Fibroblast of pulmonary artery (primary cell): ENCODE measurements at regions not wholly inside any gene's neighbourhood (a gene's known extent, or its start where the extent isn't known, plus 50 kb on each side); places are given as distances from the start of the nearest gene placed in this dataset.

ENCODE experiments used
- DNase-seq: peaks from one replicate; pipeline ENCODE4 v3.0.0-alpha.2; 2010; ENCODE audit warnings: low read depth
- H3K4me3 ChIP-seq: replicated peaks from 2 replicates; pipeline ENCODE4 v1.5.1; 2011; ENCODE audit warnings: low read depth, mild to moderate bottlenecking, control low read depth, low read length, moderate library complexity
- CTCF ChIP-seq: IDR thresholded peaks from 2 replicates; pipeline ENCODE4 v1.5.1; 2011; ENCODE audit warnings: mild to moderate bottlenecking, control low read depth, low read length, inconsistent platforms; ENCODE audit errors: missing control alignments

DNA sequence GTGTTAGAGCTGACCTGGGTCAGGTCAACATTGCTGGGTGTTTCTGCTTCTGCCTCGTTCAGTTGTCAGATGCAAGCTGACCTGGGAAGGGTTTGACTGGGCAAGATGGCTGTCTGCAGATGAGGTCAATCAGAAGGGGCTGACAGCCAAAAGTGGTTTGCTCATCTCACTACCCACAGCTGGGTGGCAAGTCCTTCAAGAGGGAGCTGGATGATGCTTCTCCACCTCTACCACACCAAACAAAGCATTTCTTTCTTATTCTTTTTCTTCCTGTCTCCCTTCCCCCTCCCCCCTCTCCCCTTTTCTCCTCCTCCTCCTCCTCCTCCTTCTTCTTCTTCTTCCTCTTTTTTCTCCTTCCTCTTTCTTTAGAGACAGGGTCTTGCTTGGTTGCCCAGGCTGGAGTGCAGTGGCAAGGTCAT lies 268.2 kb upstream of the PLEKHG7 start:
- DNase-seq: no peak
- no peak overlapping the region for H3K4me3 ChIP-seq
- TF ChIP-seq CTCF: no peak

GRCh38 chr12:92432724-92433441 lies 269.9 kb upstream of the PLEKHG7 start:
- DNase-seq: no peak
- no peak overlapping the region for H3K4me3 ChIP-seq
- TF ChIP-seq CTCF: no peak

DNA sequence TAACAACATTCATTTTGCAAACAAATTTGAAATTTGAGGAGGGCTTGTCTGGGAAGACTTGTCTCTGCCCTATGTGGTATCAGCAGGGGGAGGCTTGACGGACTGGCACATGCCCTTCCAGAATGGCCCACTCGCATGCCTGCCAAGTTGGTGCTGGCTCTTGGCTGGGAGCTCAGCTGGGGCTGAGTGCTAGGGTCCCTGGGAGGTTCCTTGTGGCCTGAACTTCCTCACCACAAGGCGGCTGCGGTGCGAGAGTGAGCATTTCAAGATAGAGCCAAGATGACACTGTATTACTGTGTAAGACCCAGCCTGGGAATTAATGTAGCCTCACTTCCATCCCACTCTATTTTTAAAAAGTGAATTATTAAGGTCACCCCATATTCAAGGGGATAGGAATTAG lies 271.6 kb upstream of the PLEKHG7 start:
- no peak for TF ChIP-seq CTCF
- DNase-seq: no peak

GRCh38 chr12:92426332-92426731 lies 276.5 kb upstream of the PLEKHG7 start:
- DNase-seq: no peak
- no peak overlapping the region for H3K4me3 ChIP-seq
- no peak for TF ChIP-seq CTCF

More for the DNA sequence above, 271.6 kb upstream of the PLEKHG7 start:
- H3K4me3 ChIP-seq: no peak overlapping the region

- no peak for TF ChIP-seq CTCF
- H3K4me3 ChIP-seq: no peak overlapping the region
- no peak for DNase-seq
These were observed 277.6 kb upstream of the PLEKHG7 start for GRCh38 chr12:92425165-92425564.

DNA sequence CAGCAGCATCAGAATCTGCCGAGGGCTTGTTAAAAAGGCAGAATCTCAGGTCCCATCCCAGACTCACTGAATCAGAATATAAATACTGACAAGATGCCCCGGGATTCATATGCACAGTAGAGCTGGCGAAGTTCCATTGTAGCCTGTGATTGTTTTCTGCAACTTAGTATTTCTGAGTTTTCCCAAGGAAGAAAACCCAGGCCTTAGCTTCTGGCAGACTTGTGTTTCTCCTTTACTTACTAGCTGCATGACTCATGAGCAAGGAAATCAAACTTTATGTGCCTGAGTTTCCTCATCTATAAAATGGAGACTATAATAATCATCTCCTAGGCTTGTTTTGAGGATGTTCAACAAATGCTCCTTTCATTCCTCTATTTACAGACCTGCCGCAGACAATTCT lies 278.5 kb upstream of the PLEKHG7 start:
- no peak overlapping the region for H3K4me3 ChIP-seq
- peak; percentile 66 for DNase-seq
- no peak for TF ChIP-seq CTCF

- no peak overlapping the region for H3K4me3 ChIP-seq
- TF ChIP-seq CTCF: no peak
- peak; percentile 79 for DNase-seq
These were observed 276.1 kb upstream of the BTG1 start for GRCh38 chr12:92421701-92422100.
